22Rv1 (cell line): ENCODE measurements at regions not wholly inside any gene's neighbourhood (a gene's known extent, or its start where the extent isn't known, plus 50 kb on each side); places are given as distances from the start of the nearest gene placed in this dataset.

Source experiments
- ZFX ChIP-seq: fragments of 450-650 bp; IDR thresholded peaks from 2 replicates; pipeline ENCODE4 v1.6.1; 2017; ENCODE audit warnings: antibody characterized with exemption, borderline replicate concordance
- TF ChIP-seq, protein P1 (sequence below): fragments of 450-650 bp; IDR thresholded peaks from 2 replicates; pipeline ENCODE4 v1.5.1; 2017; ENCODE audit warnings: mild to moderate bottlenecking

DNA sequence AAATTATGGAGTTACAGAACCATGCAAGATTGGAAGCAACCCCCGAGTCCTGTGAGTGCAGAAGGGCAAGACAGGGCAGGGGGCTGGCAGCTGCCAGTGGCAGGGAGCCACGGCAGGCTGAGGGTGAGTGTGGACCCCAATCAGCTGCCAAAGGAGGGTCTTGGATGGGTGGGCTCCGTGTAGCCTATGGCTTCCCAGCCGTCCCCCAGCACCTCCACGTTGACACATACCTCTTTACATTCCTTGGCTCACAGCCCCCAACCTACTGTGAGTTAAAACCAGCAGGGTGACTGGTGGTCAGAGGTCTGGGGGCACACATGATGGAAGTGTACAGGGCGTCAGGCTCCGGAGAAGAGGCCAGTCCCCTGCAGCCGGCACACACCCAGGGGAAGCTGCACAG, 60.9 kb upstream of the SALL3 start:
- TF ChIP-seq, protein P1, sequence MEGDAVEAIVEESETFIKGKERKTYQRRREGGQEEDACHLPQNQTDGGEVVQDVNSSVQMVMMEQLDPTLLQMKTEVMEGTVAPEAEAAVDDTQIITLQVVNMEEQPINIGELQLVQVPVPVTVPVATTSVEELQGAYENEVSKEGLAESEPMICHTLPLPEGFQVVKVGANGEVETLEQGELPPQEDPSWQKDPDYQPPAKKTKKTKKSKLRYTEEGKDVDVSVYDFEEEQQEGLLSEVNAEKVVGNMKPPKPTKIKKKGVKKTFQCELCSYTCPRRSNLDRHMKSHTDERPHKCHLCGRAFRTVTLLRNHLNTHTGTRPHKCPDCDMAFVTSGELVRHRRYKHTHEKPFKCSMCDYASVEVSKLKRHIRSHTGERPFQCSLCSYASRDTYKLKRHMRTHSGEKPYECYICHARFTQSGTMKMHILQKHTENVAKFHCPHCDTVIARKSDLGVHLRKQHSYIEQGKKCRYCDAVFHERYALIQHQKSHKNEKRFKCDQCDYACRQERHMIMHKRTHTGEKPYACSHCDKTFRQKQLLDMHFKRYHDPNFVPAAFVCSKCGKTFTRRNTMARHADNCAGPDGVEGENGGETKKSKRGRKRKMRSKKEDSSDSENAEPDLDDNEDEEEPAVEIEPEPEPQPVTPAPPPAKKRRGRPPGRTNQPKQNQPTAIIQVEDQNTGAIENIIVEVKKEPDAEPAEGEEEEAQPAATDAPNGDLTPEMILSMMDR = no peak
- TF ChIP-seq ZFX = no peak
